GM21619 (cell line): ENCODE measurements at regions not wholly inside any gene's neighbourhood (a gene's known extent, or its start where the extent isn't known, plus 50 kb on each side); places are given as distances from the start of the nearest gene placed in this dataset.
"Not testable (repeated sequence)": the region's sequence is repeated elsewhere in the genome, so short reads cannot be mapped to it uniquely, and the experiment has no call there.

Source experiments
- ATAC-seq: cut with Tn5 transposase; IDR thresholded peaks from one replicate; pipeline ENCODE4 v1.9.1; 2021; ENCODE audit not compliant: unreplicated experiment

DNA sequence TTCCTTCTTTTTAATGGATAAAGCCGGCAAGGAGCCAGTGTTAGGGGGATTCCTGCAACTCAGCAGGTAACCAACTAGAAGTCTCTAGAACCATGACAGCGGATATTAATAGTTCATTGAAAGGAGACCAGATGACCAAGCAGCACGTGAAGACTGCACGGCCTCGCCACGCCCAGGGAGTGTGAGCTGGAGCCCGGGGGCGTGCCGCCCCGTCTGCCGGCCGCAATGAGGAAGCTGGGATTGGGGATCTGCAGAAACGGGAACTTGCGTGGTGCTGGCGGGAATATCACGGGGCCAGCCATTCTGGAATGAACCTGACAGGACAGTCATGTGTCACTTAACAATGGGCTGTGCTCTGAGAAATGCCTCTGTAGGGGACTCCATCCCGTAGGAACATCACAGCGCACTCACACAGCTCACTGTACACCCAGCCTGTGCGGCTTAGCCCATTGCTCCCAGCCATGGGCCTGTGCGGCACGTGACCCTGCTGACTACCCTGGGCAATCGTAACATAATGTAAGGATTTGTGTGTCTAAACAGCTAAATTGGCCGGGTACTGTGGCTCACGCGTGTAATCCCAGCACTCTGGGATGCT is 4092.8 kb upstream of the TPTE start:
- not testable (repeated sequence) for ATAC-seq

DNA sequence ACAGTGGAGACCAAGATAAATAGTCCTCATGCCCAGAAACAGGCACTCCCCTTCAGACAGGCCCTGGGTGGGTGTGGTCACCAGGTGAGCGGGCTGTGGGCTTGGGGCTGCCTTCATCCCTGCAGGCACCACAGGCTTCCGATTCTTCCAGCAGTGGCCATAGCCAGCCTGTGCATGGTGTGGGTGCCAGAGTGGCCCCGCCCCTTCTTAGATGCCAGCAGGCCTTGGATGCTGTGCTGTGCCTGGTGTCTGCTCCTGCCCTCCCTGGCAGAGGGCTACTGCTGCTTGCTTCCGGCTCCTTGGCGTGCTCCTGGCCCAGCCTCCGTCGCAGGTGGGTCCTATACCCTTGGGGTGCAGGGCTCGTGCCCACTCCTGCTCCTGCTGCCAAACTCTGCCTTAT is 4091.5 kb upstream of the TPTE start:
- ATAC-seq: not testable (repeated sequence)

DNA sequence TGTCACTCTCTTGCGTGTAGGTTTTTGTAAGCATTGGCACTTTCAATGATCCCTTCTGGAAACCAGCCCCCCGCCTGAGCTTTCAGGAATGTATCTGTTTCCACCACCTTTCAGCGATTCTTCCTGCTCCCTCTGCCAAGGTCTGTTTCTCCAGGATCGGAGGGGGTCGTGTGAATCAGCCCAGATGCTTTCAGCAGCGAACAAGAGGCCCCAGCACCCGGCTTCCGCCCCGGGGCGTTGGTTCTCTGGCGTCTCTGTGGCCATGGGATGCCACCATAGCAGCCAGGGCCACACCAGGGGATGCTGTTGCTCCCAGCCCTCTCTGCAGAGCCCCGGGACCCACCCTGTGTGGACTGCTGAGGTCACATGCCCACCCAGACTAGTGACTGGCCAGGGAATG is 4088.2 kb upstream of the TPTE start:
- not testable (repeated sequence) for ATAC-seq

DNA sequence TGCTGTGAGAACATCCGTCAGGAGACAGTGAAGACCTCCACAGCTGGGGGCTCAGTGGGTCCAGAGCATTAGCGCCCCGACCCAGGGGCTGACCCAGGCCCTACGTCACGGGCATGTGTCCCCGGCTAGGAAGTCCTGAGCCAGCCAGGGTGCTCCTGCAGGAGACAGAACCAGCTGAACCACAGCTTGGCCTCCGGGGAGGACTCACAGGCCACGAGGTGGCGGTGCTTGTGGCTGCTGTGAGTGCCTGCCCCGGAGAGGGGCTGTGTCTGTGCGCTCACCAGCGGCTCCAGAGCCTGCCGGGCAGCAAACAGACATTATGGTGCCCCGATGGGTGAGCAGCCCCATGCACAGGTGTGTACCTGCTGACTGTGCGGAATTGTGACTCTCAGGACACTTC is 4085.2 kb upstream of the TPTE start:
- ATAC-seq: not testable (repeated sequence)

DNA sequence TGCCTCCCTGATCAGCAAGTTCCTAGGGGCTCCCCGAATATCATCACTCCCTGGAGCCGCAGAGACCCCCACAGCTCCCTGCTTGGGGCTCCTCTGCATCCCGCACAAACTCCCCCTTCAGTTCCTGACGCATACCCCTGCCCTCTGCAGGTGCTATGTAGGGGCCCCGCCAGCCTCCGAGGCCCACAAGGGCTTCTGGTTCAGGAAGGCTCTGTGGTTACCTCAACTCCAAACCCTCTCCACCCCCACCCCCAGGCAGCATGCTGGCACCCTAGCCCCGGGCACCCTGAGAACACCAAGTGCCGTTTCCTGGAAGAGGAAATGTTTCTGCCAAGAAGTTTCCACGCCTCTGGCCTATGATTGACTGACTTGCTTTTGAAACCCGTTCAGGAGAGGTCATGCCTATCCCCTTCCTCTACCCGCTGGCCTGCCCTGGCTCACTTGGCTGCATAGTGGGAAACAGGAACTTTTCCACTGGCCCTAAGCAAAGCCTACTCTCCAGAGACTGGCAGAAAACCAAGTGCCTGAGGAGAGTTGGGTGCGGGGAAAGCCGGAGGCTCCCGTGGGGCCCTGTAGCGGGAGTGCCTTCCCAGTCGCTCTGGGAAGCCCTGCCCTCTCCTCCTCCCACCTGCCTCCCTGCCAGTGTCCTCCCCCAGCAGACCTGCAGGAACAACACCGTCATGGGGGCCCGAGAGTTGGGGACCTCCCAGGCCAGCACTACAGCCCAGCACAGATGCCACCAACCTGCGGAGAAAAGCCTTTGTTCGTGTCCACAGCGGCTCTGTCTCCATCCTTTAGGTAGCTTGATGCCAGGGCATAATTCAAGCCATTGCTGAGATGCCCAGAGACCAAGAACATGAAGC is 4084.2 kb upstream of the TPTE start:
- ATAC-seq: not testable (repeated sequence)

DNA sequence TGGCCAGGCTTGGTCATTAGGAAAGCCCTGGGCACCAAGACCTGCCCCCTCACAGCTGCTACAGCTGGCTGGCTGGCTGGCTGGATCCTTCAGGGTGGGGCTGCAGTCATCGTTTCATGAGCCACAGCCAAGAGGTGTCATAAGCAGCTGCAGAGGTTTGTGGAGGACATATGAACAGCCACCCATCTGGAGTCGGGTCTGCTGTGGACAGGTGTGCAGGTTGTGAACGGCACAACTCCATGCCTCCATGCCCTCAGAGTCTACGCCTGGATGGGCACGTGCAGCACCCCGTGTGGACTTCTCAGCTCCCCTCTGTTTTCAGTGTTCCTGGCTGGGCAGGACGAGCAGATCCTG is 4083.6 kb upstream of the TPTE start:
- not testable (repeated sequence) for ATAC-seq

DNA sequence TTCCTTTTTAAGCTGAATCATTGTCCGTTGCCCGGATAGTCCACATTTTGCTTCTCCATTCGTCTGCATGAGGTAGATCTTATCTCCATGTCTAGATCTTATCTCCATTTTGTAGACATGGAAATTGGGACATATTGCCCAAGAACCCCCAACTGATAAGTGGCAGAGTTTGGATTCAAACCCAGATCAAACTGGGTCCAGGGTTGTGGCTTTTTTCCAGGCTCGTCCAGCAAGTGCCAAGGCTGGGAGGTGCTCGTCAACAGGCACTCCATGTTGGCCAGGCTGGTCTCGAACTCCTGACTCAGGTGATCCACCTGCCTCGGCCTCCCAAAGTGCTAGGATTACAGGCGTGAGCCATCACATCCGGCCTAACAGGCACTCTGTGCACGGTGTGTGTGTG is 4082.3 kb upstream of the TPTE start:
- not testable (repeated sequence) for ATAC-seq

DNA sequence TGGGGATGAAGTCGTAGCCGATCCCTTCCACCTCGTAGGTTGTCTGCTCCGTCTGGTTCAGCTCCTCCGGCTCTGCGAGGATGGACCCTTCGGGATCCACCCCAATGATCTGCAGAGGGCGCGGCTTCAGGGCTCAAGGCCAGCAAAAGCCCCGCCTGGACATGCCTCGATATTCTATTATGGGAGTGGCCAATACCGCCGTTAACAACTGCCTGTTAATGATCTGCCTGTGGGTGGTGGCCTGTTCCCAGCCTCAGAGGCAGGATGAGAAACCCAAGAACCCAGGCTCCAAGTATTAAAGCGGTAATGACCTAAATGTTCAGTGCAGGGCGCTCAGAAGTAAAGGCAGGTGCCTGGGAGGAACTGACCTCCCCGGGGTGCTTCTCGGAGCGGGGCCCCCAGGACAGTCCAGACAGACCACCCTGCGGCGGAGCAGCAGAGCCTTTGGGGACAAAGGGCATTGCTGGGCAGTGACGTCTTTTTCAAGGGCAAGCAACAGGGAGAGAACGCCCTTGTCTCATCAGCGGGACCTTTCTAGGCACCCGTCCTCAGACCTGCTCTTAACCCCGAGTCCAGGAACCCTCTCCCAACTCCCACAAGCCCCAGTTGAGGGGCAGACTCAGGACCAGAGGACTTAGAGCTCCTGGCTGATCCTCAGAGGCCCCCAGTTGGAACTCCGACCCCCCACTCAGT is 4066.6 kb upstream of the TPTE start:
- ATAC-seq: not testable (repeated sequence)

DNA sequence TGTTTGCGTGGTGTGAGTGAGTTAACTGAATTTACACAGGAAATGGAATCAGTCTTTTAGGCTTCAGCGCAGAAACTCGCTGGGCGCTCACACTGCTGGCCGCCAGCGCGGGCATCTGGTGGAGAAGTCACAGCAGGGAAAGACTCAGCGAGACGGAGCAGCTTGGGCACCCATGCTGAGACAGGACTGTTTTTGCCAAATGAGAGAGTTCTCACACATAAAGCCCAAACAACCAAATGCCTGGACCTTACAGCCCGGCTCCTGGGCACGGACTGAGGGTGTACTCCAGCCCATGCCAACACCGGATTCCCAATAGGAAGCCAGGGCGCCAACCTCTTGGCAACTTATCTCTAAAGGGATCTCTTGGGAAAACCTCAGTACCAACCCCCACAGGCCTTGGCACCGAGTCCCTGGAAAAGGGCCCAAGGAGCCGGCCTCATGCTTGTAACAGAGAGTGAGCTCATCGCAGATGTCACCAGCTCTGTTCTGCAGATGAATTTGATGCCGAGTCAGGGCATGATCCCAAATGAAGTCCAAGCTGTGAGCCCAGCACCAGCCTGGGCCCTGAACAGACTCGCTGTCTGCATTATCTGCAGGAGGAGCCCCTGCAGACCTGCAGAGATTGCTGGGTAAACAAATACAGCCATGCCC is 4065.2 kb upstream of the TPTE start:
- ATAC-seq: not testable (repeated sequence)

DNA sequence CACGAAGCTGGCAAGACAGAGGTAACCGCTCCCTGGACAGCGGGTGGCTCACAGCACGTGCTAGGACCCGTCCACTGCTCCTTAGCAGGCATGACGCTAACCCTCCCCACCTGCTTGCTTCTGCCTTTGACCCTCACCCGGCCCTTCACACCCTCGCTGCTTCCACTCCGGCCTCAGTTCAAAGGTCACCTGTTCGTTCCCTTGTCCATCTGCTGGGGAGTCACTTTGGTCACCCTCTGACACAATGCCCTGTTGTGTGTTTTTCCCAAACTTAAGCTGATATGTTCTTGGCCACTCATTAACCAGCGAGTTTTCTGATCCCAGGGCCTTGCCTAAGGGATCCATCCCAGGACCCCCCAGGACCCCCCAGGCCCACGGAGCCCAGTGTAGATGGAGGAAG is 4061.6 kb upstream of the TPTE start:
- ATAC-seq: not testable (repeated sequence)

DNA sequence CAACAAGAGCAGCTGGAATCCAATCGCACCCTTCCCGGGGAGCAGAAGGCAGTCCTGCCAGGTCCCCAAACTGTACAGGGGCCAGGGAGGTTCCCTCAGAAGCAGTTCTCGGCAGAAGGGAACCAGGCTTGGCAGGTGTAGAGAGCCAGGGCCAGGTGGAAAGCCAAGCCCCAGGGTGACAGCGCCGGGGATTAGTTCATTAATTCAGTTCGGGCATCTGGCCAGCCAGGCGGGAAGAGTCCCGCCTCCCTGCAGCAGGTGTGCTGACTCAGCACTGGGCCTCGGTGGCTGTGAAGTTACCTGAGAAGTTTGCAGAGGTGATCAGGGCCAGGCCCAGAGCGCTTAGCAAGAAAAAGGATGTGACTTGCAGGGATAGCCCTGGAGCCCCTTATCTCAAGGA is 4060.0 kb upstream of the TPTE start:
- not testable (repeated sequence) for ATAC-seq

DNA sequence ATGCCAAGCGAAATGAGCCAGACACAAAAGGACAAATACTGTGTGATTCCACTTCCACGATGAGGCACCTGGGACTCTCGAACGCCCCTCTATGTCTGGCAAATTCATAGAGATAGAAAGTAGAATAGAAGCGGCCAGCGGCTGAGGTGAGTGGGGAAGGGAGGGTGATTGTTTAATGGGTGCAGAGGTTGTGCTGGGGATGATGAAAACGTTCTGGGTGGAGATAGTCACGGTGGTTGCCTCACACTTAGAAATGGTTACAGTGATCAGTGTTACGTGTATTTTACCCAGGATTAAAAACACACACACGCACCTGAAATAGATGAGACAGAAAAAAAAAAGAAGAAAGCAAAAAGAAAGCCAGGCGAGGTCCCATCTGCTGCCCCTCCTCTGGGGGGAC is 4057.0 kb upstream of the TPTE start:
- not testable (repeated sequence) for ATAC-seq

DNA sequence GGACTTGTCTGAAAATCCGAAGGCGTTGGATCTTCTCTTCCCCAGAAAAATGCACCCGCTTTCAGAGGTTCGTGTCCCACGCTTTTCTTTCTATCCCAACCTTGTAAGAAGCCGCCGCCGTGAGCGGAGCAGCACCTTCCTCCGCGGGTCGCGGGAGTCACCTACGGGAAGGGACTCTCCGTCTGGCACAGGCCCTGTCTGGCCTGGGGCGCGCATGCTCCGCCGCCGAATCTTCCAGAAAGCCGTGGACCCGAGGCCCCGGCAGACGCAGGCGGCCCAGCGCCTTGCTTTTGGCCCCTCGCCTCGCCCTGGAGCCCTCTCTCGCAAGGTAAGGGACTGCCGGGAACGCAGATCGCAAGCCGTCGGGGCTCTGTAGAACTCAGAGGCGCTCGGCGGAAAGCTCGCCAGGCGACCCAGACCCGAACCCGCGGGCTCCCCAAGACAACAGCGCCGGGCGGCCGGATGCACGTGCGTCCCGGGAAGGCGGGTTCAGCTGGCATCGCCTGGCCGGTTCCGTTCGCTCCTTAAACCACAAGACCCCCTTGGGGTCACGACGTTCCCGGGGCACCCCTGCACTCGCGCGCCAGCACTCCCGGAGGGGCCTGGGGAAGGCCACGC is 4055.2 kb upstream of the TPTE start:
- ATAC-seq: not testable (repeated sequence)

DNA sequence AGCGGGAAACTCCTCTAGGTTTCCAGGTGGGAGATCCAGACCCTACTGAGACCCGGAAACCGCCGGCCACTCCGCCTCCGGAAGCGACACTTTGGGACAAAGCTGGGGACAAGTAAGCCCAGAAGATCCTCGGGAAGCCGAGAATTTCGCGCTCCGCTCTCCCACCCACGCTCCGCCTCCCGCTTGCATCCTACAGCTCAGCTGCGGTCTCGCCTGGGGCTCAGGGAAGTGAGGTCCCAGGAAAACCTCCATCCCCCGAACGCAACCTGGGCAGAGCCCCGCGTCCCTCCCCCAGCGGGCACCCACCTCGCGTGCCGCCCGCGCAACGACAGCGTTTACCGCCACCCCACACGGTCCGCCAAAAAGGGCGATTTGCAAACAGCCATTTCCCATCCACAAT is 4054.7 kb upstream of the TPTE start:
- not testable (repeated sequence) for ATAC-seq

DNA sequence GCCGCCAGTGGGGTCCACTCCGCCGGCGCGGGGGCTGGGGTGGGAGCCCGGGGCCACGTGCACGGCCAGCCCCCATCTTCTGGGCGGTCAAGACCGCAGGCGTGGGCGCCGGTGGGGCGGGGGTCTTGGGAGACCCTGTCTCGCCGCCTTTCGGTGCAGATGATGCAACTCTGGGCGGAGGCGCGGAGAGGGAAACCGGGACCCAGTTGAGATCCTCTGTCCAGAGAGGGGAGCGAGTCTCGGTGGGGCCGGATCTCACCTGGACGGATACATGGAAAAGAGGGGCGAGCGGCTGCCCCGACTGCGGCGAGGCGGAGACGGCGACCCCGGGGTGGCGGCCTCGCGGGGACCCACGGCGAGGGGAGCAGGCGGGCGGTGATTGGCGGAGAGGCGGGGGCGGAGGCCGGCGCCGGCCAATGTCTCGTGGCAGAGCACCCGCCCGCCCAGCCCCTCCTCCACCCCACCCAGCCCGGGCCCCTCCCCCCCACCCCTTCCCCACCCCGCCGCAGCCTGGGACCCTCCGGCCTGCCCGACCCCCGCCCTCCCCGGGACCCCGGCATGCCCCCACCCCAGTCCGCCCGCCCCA is 4054.1 kb upstream of the TPTE start:
- not testable (repeated sequence) for ATAC-seq

DNA sequence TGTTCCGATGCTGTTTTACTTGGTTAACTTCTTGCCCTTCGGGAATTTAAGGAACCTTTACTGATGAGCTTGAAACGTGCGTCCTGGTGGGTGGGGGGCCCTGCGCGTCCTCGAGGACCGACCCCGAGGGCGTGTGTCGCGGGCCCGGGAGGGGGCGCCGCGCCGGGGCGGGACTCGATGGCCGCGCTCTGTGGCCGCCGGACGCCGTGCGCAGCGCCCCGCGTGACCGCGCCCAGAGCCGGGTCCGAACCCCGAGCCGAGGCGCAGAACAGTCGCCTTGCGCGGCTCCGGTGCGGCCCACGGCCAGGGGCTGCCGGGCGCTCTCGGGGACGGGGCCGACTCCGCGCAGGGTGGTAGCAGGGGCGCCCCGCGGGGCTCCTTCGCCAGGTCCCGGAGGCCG is 4053.5 kb upstream of the TPTE start:
- not testable (repeated sequence) for ATAC-seq

DNA sequence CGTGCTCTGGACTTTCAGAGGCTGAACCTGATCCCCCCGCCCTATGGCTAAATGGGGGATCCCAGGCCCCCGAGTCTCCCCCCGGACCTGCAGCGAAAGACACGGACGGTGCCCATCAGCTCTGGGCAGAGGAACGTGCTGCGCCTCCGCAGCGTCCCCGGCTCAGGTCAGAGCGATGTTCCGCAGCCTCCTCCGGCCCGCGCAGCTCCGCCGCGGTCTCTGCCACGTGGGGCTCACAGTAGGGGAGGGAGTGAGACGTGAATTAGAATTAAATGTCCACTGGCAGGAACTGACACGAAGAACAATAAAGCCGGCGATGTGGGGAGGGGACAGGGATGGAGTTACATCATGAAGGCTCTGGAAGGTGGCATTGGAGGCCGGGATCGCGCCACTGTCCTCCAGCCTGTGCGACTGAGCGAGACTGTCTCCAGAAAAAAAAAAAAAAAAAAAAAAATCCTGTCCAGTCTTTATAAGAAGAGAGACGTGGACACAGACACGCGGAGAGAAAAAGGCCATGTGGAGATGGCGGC is 4053.0 kb upstream of the TPTE start:
- not testable (repeated sequence) for ATAC-seq

DNA sequence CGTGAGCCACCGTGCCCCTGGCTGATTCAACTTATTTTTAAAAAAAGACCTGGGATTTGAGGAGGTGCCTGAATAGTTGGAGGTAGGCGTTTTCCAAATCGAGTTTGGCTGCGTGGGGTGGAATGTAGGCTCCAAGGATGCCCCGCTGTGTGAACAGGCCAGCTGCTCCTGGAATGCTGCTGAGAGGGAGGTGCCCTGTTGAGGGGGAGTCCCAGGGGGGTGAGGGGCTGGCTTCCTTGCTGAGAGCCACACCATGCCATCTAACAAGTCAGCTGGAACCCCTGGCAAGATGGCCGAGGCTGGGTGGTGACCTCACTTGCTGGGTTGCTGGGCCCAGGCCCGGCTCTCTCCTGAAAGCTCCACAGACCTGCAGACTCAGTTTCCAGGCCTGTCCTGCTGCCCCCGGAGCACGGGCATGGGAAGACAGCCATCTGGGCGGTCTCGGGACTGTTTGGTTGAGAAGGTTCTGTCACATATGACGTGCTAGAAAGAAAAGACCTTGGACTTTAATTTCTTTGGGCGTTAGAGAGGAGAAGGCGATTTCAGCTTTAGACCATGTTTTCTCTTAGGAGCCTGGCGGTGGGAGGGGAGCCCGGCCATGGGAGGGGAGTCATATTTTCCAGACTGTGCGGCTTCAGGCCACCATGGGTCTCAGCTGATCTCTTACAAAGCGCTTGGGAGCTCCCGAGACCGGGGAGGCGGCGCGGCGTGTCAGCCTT is 4047.0 kb upstream of the TPTE start:
- not testable (repeated sequence) for ATAC-seq

DNA sequence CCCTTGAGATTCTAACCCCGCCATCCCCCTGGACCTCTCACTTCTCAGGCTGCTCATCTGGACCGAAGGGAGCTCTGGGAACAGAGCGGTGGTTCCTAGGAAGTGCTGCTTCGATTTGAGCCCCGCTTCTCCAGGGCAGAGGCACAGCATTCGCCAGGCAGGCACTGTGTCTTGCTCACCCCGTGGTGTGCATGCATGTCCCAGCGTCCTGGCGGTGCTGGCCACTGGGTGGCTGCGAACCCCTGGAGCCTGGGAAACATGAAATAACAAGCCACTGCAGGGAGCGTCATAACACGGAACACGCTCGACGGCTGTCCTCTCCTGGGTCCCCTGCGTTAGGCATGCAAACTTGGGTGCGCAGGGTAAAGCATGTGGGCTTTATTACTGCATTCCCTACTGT is 4040.3 kb upstream of the TPTE start:
- ATAC-seq: not testable (repeated sequence)

DNA sequence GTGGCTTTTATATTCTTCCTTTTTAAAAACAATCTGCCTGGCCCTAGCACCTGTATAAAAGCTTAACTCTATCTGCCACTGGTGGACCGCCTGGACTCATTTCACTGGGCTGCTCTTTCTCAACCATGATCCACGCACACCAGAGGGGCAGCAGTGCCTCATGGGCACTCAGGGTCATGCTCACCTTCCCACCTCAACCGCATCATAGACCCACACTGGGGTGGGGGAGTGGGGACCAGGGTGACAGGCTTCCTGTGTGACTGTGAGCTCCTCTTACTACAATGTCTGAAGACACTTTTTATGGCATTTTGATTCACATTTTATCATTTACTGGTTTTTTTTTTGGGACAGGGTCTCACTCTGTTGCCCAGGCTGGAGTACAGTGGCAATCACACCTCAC is 4038.8 kb upstream of the TPTE start:
- not testable (repeated sequence) for ATAC-seq
